GM12865 (cell line): ENCODE measurements at regions not wholly inside any gene's neighbourhood (a gene's known extent, or its start where the extent isn't known, plus 50 kb on each side); places are given as distances from the start of the nearest gene placed in this dataset.
A peak's percentile ranks its signal among the peaks of the same experiment; 100 is the strongest.
"Not testable (repeated sequence)": the region's sequence is repeated elsewhere in the genome, so short reads cannot be mapped to it uniquely, and the experiment has no call there.

ENCODE experiments used
- DNase-seq: peaks from one replicate; pipeline ENCODE4 v3.0.0; 2010; ENCODE audit warnings: low read depth
- H3K4me3 ChIP-seq: 2 replicates; pipeline ENCODE4 v1.5.1; 2011; ENCODE audit warnings: mild to moderate bottlenecking, low read depth, low read length, control low read depth
- CTCF ChIP-seq: IDR thresholded peaks from 2 replicates; pipeline ENCODE4 v1.5.1; 2011; ENCODE audit warnings: low read length, control low read depth, low read depth, inconsistent platforms; ENCODE audit not compliant: insufficient read depth; ENCODE audit errors: missing control alignments

- H3K4me3 ChIP-seq: no peak overlapping the region
- peak; percentile 73 for DNase-seq
- TF ChIP-seq CTCF: no peak
These were observed 694.5 kb upstream of the ZNF608 start for GRCh38 chr5:125440905-125441304.

- DNase-seq: no peak
- no peak for TF ChIP-seq CTCF
- H3K4me3 ChIP-seq: no peak overlapping the region
These were observed 700.5 kb upstream of the ZNF608 start for GRCh38 chr5:125446986-125447385.

GRCh38 chr5:125450771-125451170 is 704.3 kb upstream of the ZNF608 start:
- DNase-seq: no peak
- no peak overlapping the region for H3K4me3 ChIP-seq
- no peak for TF ChIP-seq CTCF

- TF ChIP-seq CTCF: no peak
- DNase-seq: no peak
These were observed 705.2 kb upstream of the ZNF608 start for GRCh38 chr5:125451622-125452021.

GRCh38 chr5:125452991-125453390 is 706.6 kb upstream of the ZNF608 start:
- H3K4me3 ChIP-seq: no peak overlapping the region
- no peak for TF ChIP-seq CTCF
- DNase-seq: no peak

More at GRCh38 chr5:125451622-125452021, 705.2 kb upstream of the ZNF608 start:
- H3K4me3 ChIP-seq: no peak overlapping the region

- H3K4me3 ChIP-seq: no peak overlapping the region
- TF ChIP-seq CTCF: no peak
- no peak for DNase-seq
These were observed 708.6 kb upstream of the ZNF608 start for GRCh38 chr5:125455041-125455440.

GRCh38 chr5:125456005-125456404 is 709.6 kb upstream of the ZNF608 start:
- DNase-seq, H3K4me3 ChIP-seq: not testable (repeated sequence)
